ENCODE measurements at regions not wholly inside any gene's neighbourhood (a gene's known extent, or its start where the extent isn't known, plus 50 kb on each side); places are given as distances from the start of the nearest gene placed in this dataset.

- BruUV-seq (replicated peaks): no TSS peak
- Histone ChIP-seq H3K27ac (ENCODE audit: insufficient read depth, low read length) (no peak overlapping the region), H3K4me2 (ENCODE audit: low read depth, low read length) (no peak overlapping the region), H4K20me1 (ENCODE audit: insufficient read depth, low read length) (no peaks in the 10 kb centered on the region), H3K56ac (ENCODE audit: extremely low read depth, insufficient read depth, low read length) (no peak overlapping the region), H3K36me3 (ENCODE audit: control insufficient read depth, insufficient read depth, low read length) (no peaks in the 10 kb centered on the region), H2BK15ac (ENCODE audit: low read depth, low read length) (no peak overlapping the region), H3K9ac (ENCODE audit: low read depth, low read length) (no peak overlapping the region), H2AFZ (replicated peaks; ENCODE audit: low read length, poor library complexity) (no peak overlapping the region), H3K9me3 (ENCODE audit: control insufficient read depth, insufficient read depth, low read length) (peaks cover 42% of the 10 kb centered on the region), H3K18ac (ENCODE audit: low read depth, low read length) (no peak overlapping the region), H3K4ac (ENCODE audit: low read depth, low read length) (no peak overlapping the region), H3K4me1 (ENCODE audit: control insufficient read depth, insufficient read depth, low read length) (no peaks in the 10 kb centered on the region), H2BK20ac (ENCODE audit: low read depth, low read length) (no peak overlapping the region), H3K79me1 (ENCODE audit: low read depth in 1 of 2, low read length in 2 of 2) (no peaks in the 10 kb centered on the region), H4K8ac (ENCODE audit: low read depth in 2 of 2, low read length in 2 of 2) (no peak overlapping the region), H4K5ac (ENCODE audit: low read depth, low read length) (no peak overlapping the region), H4K91ac (ENCODE audit: insufficient read depth, low read depth, low read length) (no peak overlapping the region), H3K4me3 (ENCODE audit: insufficient read depth, low read depth, low read length) (no peak overlapping the region), H2BK5ac (ENCODE audit: low read depth, low read length, poor library complexity, severe bottlenecking) (no peak overlapping the region), H3K27me3 (ENCODE audit: control insufficient read depth, insufficient read depth, low read length) (no peaks in the 10 kb centered on the region), H3K9me1 (ENCODE audit: insufficient read depth, low read length) (no peaks in the 10 kb centered on the region), H2BK120ac (ENCODE audit: low read depth, low read length) (no peak overlapping the region), H2AK9ac (replicated peaks; ENCODE audit: low read depth, low read length, poor library complexity) (no peak overlapping the region), H2AK5ac (ENCODE audit: low read depth, low read length) (no peak overlapping the region), H3K14ac (replicated peaks; ENCODE audit: low read depth, low read length) (no peak overlapping the region), H3K23ac (ENCODE audit: low read depth, low read length) (no peak overlapping the region)
- in situ Hi-C loops (cut with MboI; ENCODE audit: low sequenced_read_pairs) (no loop called here), intact Hi-C loops (cut with micrococcal nuclease) (no loop called here), dilution Hi-C loops (cut with HindIII; ENCODE audit: low sequenced_read_pairs, unreplicated experiment) (no loop called here)
- DNase-seq (no peak), ATAC-seq (ENCODE audit: low read depth) (no peak)
- no CpG with 5 or more reads among the region's 3 CpGs for WGBS, 2 experiments (ENCODE audit: extremely low coverage in 2 of 2, insufficient read length in 1 of 2)
- POLR2A ChIA-PET (ENCODE audit: unreplicated experiment): no interaction called here
- CTCF ChIA-PET: no interaction called here
- TF ChIP-seq NFE2L2 (IDR thresholded peaks at IDR 0.05; ENCODE audit: low read depth, low read length) (no peak), SMC3 (IDR thresholded peaks at IDR 0.05; ENCODE audit: low read depth, low read length) (no peak), MAFK (IDR thresholded peaks at IDR 0.05; ENCODE audit: low read depth, low read length) (no peak)
Observed at GRCh38 chr22:47676685-47677084, 914.2 kb downstream of the TBC1D22A start.

All from IMR-90 (cell line).